ENCODE measurements at regions not wholly inside any gene's neighbourhood (a gene's known extent, or its start where the extent isn't known, plus 50 kb on each side); places are given as distances from the start of the nearest gene placed in this dataset.

DNA sequence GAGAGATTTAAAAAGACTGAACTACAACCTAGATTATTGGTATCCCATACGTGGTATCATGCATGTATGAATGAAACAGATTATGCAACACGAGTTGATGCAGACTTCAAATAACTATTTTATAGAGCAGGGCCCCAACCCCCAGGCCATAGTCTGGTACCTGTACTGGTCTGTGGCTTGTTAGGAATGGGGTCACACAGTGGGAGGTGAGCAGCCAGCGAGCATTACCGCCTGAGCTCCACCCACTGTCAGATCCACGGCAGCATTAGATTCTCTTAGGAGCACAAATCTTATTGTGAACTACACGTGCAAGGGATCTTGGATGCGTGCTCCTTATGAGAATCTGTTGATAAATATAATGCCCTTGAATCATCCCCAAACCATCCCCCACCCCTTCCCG is 320.2 kb downstream of the TBC1D4 start:
- TF ChIP-seq FOXM1 (IDR thresholded peaks at IDR 0.05; ENCODE audit: borderline replicate concordance, low read depth), result no peak
- no peak for TF ChIP-seq TEAD4 (IDR thresholded peaks at IDR 0.05)
- TF ChIP-seq EP300 (IDR thresholded peaks at IDR 0.05; ENCODE audit: borderline replicate concordance), result no peak
- no peak for TF ChIP-seq YY1 (IDR thresholded peaks at IDR 0.05; ENCODE audit: low read depth)
- no peak for TF ChIP-seq CEBPB (IDR thresholded peaks at IDR 0.05)
- no peak for TF ChIP-seq TAF1 (IDR thresholded peaks at IDR 0.05; ENCODE audit: low read depth)
- TF ChIP-seq RAD21 (IDR thresholded peaks at IDR 0.05; ENCODE audit: low read depth), result no peak
- TF ChIP-seq CREB1 (IDR thresholded peaks at IDR 0.05; ENCODE audit: low read depth), result no peak

Measured in Ishikawa (cell line).